CD14-positive monocyte (primary cell): ENCODE measurements at regions not wholly inside any gene's neighbourhood (a gene's known extent, or its start where the extent isn't known, plus 50 kb on each side); places are given as distances from the start of the nearest gene placed in this dataset.

Experiments
- DNase-seq, 3 donors: peaks; one replicate each; pipeline ENCODE4 v3.0.0-alpha.2; 2011 to 2022
- H2AFZ ChIP-seq: 2 replicates; pipeline ENCODE4 v1.6.0; 2012; ENCODE audit warnings: mild to moderate bottlenecking, low read depth, low read length, inconsistent platforms; ENCODE audit not compliant: insufficient read depth, poor library complexity, severe bottlenecking
- H3K27ac ChIP-seq, 2 donors: 1 replicate in 1 of 2; 2 replicates in 1 of 2; pipeline ENCODE4 v1.5.1; 2012 to 2013; ENCODE audit warnings: low read length in 2 of 2, control low read depth in 1 of 2, inconsistent platforms in 1 of 2, low read depth in 1 of 2, mild to moderate bottlenecking in 1 of 2
- H3K27me3 ChIP-seq, 2 donors: one replicate each; pipeline versions ENCODE4 v1.6.0 to v1.6.1; 2011 to 2013; ENCODE audit warnings: low read length in 2 of 2; ENCODE audit not compliant: control insufficient read depth in 2 of 2, insufficient read depth in 2 of 2
- H3K36me3 ChIP-seq, 2 donors: replicated peaks in 1 of 2; 1 replicate in 1 of 2; 2 replicates in 1 of 2; pipeline versions ENCODE4 v1.5.1 to v1.6.1; 2012 to 2013; ENCODE audit warnings: low read length in 2 of 2, control low read depth in 1 of 2, inconsistent platforms in 1 of 2, mild to moderate bottlenecking in 1 of 2; ENCODE audit not compliant: insufficient read depth in 2 of 2, control insufficient read depth in 1 of 2
- H3K4me1 ChIP-seq, 2 donors: 1 replicate in 1 of 2; 2 replicates in 1 of 2; pipeline versions ENCODE4 v1.5.1 to v1.6.1; 2012 to 2013; ENCODE audit warnings: low read length in 2 of 2, control low read depth in 1 of 2, inconsistent platforms in 1 of 2, mild to moderate bottlenecking in 1 of 2, moderate library complexity in 1 of 2; ENCODE audit not compliant: insufficient read depth in 2 of 2, control insufficient read depth in 1 of 2
- H3K4me2 ChIP-seq: replicated peaks from 2 replicates; pipeline ENCODE3; 2012; ENCODE audit warnings: low read length, moderate library complexity, mild to moderate bottlenecking; ENCODE audit not compliant: poor library complexity, severe bottlenecking; ENCODE audit errors: extremely low read depth
- H3K4me3 ChIP-seq, 3 experiments: fragments of 200-600 bp in 1 of 3; sonication (generic) in 1 of 3; replicated peaks in 1 of 3; 1 replicate in 2 of 3; 2 replicates in 1 of 3; pipeline ENCODE4 v1.5.1; 2011 to 2013; ENCODE audit warnings: low read length in 3 of 3, mild to moderate bottlenecking in 3 of 3, control low read depth in 2 of 3, low read depth in 2 of 3, inconsistent platforms in 1 of 3, moderate library complexity in 1 of 3
- H3K79me2 ChIP-seq: 2 replicates; pipeline ENCODE4 v1.6.0; 2012; ENCODE audit warnings: mild to moderate bottlenecking, control low read depth, inconsistent platforms, low read length, moderate library complexity; ENCODE audit not compliant: insufficient read depth
- H3K9ac ChIP-seq: 2 replicates; pipeline ENCODE4 v1.6.0; 2017; ENCODE audit warnings: low read length, mild to moderate bottlenecking; ENCODE audit not compliant: insufficient read depth, poor library complexity, severe bottlenecking
- H3K9me3 ChIP-seq, 2 donors: replicated peaks in 1 of 2; 1 replicate in 1 of 2; 2 replicates in 1 of 2; pipeline versions ENCODE4 v1.5.1 to v1.6.1; 2012 to 2013; ENCODE audit warnings: low read length in 2 of 2, control low read depth in 1 of 2; ENCODE audit not compliant: control insufficient read depth in 1 of 2, insufficient read depth in 1 of 2
- H4K20me1 ChIP-seq: 2 replicates; pipeline ENCODE4 v1.6.0; 2012; ENCODE audit warnings: mild to moderate bottlenecking, low read length, control low read depth, moderate library complexity; ENCODE audit not compliant: insufficient read depth
- H3K27ac Mint-ChIP-seq, 7 donors: one replicate each; pipeline ENCODE4 v1.8.0; 2020; ENCODE audit warnings: mild to moderate bottlenecking in 7 of 7, mixed read lengths in 7 of 7, moderate library complexity in 6 of 7, inconsistent platforms in 2 of 7
- H3K27me3 Mint-ChIP-seq, 3 donors: one replicate each; pipeline ENCODE4 v1.8.0; 2021 to 2022; ENCODE audit warnings: low read depth in 3 of 3, mild to moderate bottlenecking in 3 of 3, mixed read lengths in 3 of 3, moderate library complexity in 3 of 3, inconsistent platforms in 1 of 3
- H3K36me3 Mint-ChIP-seq, 2 donors: one replicate each; pipeline ENCODE4 v1.8.0; 2020; ENCODE audit warnings: mixed read lengths in 2 of 2, inconsistent platforms in 1 of 2, mild to moderate bottlenecking in 1 of 2
- H3K4me1 Mint-ChIP-seq: one replicate; pipeline ENCODE4 v1.8.0; 2020; ENCODE audit warnings: mild to moderate bottlenecking, mixed read lengths
- H3K4me3 Mint-ChIP-seq, 2 donors: one replicate each; pipeline ENCODE4 v1.8.0; 2020; ENCODE audit warnings: mild to moderate bottlenecking in 2 of 2, mixed read lengths in 2 of 2, moderate library complexity in 1 of 2
- H3K9me3 Mint-ChIP-seq, 7 donors: one replicate each; pipeline ENCODE4 v1.8.0; 2020 to 2022; ENCODE audit warnings: mixed read lengths in 7 of 7, mild to moderate bottlenecking in 6 of 7, moderate library complexity in 6 of 7, inconsistent platforms in 2 of 7
- CTCF ChIP-seq: fragments of 200-600 bp; IDR thresholded peaks from one replicate; pipeline ENCODE4 v1.8.0; 2022; ENCODE audit warnings: antibody characterized with exemption, mild to moderate bottlenecking
- WGBS: methylation state at CpG from one replicate; pipeline ENCODE4 v1.1.5; 2013; ENCODE audit warnings: missing lambda C conversion rate; ENCODE audit not compliant: insufficient coverage; 5-methylcytosine and 5-hydroxymethylcytosine counted together
- intact Hi-C, 2 donors: fragments of 100-400 bp; cut with micrococcal nuclease; formaldehyde crosslinking; loops; one replicate each; pipeline versions ENCODE4 v1.15.0 to v1.15.1; 2023

- H3K27ac Mint-ChIP-seq, result no peak overlapping the region
- H3K27me3 Mint-ChIP-seq, result peaks cover 0 to 2% (median 1%) of the 10 kb centered on the region in 3 donors
- H3K4me3 Mint-ChIP-seq, result no peak overlapping the region
- Histone ChIP-seq H4K20me1 (no peaks in the 10 kb centered on the region), H3K9ac (no peak overlapping the region), H3K79me2 (no peaks in the 10 kb centered on the region), H2AFZ (no peak overlapping the region), H3K4me2 (no peak overlapping the region), H3K27me3 (no peaks in the 10 kb centered on the region), H3K4me3 (no peak overlapping the region), H3K4me1 (no peaks in the 10 kb centered on the region), H3K9me3 (no peaks in the 10 kb centered on the region), H3K27ac (no peak overlapping the region), H3K36me3 (no peaks in the 10 kb centered on the region)
- intact Hi-C loops, result no loop called here
- no peak for DNase-seq
- TF ChIP-seq CTCF, result no peak
- 65% methylated on average over 11 of the region's 12 CpGs for WGBS
- H3K36me3 Mint-ChIP-seq, result no peaks in the 10 kb centered on the region
- no peaks in the 10 kb centered on the region for H3K4me1 Mint-ChIP-seq
- H3K9me3 Mint-ChIP-seq, result peaks cover 0 to 8% (median 2%) of the 10 kb centered on the region in 7 donors
These were observed 287.8 kb upstream of the IGFBP3 start for GRCh38 chr7:46208635-46209525.

GRCh38 chr7:46207931-46208634, 287.0 kb upstream of the IGFBP3 start:
- Histone ChIP-seq H3K9ac (no peak overlapping the region), H3K27ac (no peak overlapping the region), H3K79me2 (no peaks in the 10 kb centered on the region), H4K20me1 (no peaks in the 10 kb centered on the region), H3K4me1 (no peaks in the 10 kb centered on the region), H2AFZ (no peak overlapping the region), H3K4me2 (no peak overlapping the region), H3K4me3 (no peak overlapping the region), H3K27me3 (no peaks in the 10 kb centered on the region), H3K36me3 (no peaks in the 10 kb centered on the region), H3K9me3 (no peaks in the 10 kb centered on the region)
- TF ChIP-seq CTCF, result no peak
- Mint-ChIP-seq H3K4me1 (no peaks in the 10 kb centered on the region), H3K36me3 (no peaks in the 10 kb centered on the region), H3K4me3 (no peak overlapping the region), H3K27me3 (peaks cover 1 to 2% (median 2%) of the 10 kb centered on the region in 3 donors), H3K9me3 (peaks cover 0 to 9% (median 2%) of the 10 kb centered on the region in 7 donors), H3K27ac (no peak overlapping the region)
- WGBS, result 64% methylated on average over 2 of the region's 5 CpGs
- intact Hi-C loops, result no loop called here
- DNase-seq, result no peak
